ENCODE measurements at regions not wholly inside any gene's neighbourhood (a gene's known extent, or its start where the extent isn't known, plus 50 kb on each side); places are given as distances from the start of the nearest gene placed in this dataset.

DNA sequence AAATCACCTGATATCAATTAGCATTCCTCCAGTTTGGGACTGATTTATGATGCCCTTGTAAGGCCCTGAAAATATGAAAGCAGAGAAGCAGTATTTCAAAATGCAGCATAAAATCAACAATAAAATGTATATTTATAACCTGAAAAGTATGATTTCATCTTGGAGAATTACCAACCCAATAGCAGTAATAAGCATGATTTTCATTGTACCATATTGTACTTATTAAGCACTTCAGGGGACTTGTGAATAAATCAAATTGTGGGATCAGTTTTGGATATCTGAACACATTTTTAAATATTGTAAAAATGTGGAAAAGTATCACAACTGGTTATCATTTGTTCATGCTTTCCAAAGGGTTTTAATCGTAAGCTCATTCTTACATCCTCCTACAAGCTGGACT lies 250.8 kb downstream of the DMRT2 start:
- CTCF ChIA-PET: no interaction called here

DNA sequence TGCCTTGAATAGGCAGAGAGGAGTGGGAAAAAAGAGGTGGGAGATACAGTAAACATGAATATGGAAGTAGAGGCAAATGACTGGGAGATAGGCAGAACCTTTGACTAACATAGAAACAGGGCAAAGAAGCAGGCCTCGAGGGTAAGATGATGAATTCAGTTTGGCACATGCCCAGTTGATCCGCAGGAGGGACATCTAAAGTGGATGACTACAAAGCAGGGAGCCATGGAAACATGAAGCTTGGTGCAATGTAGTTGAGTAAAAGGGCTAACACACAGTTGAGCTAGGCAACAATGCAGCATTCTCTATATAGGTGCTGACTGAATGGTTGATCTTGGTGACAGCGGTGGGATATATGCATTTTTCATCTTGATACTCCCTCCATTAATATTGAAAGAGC lies 253.8 kb downstream of the DMRT2 start:
- DNase-seq: no peak
- H3K36me3 Mint-ChIP-seq: no peaks in the 10 kb centered on the region
- no peaks in the 10 kb centered on the region for H3K4me1 Mint-ChIP-seq
- no peaks in the 10 kb centered on the region for H3K9me3 Mint-ChIP-seq
- no peak overlapping the region for H3K4me3 Mint-ChIP-seq
- CTCF ChIA-PET: no interaction called here
- H3K27ac Mint-ChIP-seq: no peak overlapping the region
- H3K27me3 Mint-ChIP-seq: no peaks in the 10 kb centered on the region

More for the DNA sequence above, 250.8 kb downstream of the DMRT2 start:
- no peak overlapping the region for H3K27ac Mint-ChIP-seq
- no peaks in the 10 kb centered on the region for H3K36me3 Mint-ChIP-seq
- H3K4me1 Mint-ChIP-seq: no peaks in the 10 kb centered on the region
- no peak for DNase-seq
- H3K9me3 Mint-ChIP-seq: no peaks in the 10 kb centered on the region
- no peak overlapping the region for H3K4me3 Mint-ChIP-seq
- no peaks in the 10 kb centered on the region for H3K27me3 Mint-ChIP-seq

DNA sequence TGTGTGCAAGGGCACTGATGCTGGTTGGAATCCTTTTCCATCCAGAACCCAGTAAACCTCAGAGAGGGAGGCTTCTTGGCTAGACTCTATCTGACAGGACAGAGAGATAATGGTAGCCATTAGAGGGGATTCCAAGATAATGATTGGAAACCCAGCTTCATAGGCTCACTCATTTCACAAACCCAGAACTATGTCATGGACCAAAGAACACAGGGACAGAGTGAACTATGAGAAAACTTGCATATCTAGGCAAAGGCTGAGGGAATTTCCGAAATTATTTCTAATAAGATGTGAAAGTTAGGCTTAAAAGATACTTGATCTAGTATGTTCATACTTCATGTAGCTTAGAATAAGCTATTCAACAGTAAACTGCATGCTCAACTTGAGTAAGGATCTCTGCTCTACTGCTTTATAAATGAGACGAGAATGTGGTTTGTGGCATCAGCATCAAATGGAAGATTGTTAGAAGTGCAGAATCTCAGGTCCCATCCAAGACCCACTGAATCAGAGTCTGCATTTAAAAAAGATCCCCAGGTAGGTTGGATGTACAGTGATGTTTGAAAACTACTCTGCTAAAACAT lies 261.4 kb downstream of the DMRT2 start:
- CTCF ChIA-PET: no interaction called here

DNA sequence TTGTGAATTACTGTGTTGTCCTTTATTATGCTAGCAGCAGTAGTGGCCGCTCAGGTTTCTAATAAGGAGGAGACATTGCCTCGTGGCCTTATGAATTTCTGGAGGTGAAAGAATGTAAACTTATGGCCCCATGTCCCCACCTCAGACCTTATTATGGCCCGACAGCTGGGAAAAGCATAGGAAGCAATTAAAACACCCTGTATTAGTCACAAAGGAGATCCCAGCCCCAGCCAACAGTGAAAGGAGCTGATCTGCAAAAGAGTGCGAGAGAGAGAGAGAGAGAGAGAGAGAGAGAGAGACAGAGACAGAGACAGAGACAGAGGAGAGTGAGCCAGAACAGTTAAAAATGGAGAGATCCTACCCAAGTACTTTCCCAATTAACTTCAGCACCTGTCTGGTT lies 269.3 kb downstream of the DMRT2 start:
- Mint-ChIP-seq H3K4me1 (no peaks in the 10 kb centered on the region), H3K9me3 (peaks cover 6% of the 10 kb centered on the region), H3K36me3 (no peaks in the 10 kb centered on the region), H3K27ac (no peak overlapping the region), H3K4me3 (no peak overlapping the region), H3K27me3 (peaks cover 9% of the 10 kb centered on the region)
- CTCF ChIA-PET: no interaction called here
- no peak for DNase-seq

More for the DNA sequence above, 261.4 kb downstream of the DMRT2 start:
- no peak overlapping the region for H3K27ac Mint-ChIP-seq
- no peak for DNase-seq
- H3K9me3 Mint-ChIP-seq: peaks cover 6% of the 10 kb centered on the region
- H3K27me3 Mint-ChIP-seq: peaks cover 5% of the 10 kb centered on the region
- H3K36me3 Mint-ChIP-seq: no peaks in the 10 kb centered on the region
- no peak overlapping the region for H3K4me3 Mint-ChIP-seq
- H3K4me1 Mint-ChIP-seq: no peaks in the 10 kb centered on the region

DNA sequence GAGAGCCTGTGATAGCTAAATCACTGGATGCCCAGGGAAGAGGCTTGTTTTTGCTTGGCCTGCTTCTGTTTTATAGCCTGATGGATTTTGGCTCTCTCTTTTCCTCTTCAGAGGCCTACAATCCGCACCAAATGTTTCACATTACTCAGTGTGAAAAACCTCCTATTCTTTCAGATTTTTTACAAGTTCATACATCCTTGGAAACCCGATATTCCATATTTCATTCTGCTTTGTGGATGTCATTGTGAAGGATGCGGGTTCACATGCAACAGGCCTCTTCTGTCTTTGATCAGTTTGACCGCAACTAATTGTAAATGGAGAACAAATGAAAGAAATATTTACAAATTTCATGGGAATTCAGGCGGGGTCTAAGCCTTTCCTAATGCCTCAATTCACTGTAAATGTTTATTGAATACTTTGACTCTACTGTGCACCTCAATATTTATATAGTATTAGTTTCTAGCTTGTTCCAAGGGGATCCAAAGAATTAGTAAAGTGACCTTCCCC lies 269.9 kb downstream of the DMRT2 start:
- H3K4me1 Mint-ChIP-seq: no peaks in the 10 kb centered on the region
- no peak for DNase-seq
- H3K9me3 Mint-ChIP-seq: peaks cover 6% of the 10 kb centered on the region
- H3K4me3 Mint-ChIP-seq: no peak overlapping the region
- H3K36me3 Mint-ChIP-seq: no peaks in the 10 kb centered on the region
- H3K27ac Mint-ChIP-seq: no peak overlapping the region
- CTCF ChIA-PET: interaction anchor here (1.4 kb wide), 1 partner anchor 46 kb away, joined by 4 read pairs; no protein-coding TSS in a partner anchor
- peaks cover 9% of the 10 kb centered on the region for H3K27me3 Mint-ChIP-seq

DNA sequence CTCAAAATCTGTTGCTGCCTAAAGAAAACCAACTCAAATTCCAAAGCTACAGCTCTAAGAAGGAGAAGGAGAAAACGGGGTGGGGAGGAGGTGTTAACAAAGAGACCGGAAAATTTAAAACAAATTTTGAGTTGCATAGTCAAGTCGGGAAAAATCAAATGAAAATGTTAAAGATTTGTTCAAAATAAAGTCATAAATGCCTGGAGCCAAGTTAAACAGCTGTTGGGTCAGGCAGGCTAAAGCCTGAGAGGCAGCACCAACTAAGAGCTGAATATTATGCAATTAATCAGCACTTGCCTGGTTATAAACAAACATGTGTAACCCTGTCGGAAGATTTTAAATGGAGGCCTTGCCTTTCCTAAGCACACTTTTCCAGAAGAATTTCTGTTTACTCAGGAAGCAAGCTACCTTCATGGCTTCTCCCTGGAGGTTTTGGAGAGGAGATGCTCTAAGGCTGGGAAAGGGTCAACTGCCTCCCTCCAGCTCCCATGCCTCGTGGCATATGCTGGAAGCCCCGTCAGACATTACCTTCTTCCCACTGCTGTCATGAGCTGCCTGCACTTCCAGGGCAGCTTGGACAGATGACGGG lies 270.5 kb downstream of the DMRT2 start:
- H3K9me3 Mint-ChIP-seq: peaks cover 5% of the 10 kb centered on the region
- H3K4me1 Mint-ChIP-seq: no peaks in the 10 kb centered on the region
- DNase-seq: no peak
- H3K4me3 Mint-ChIP-seq: no peak overlapping the region
- no peak overlapping the region for H3K27ac Mint-ChIP-seq
- peaks cover 9% of the 10 kb centered on the region for H3K27me3 Mint-ChIP-seq
- CTCF ChIA-PET: interaction anchor here (1.4 kb wide), 1 partner anchor 46 kb away, joined by 4 read pairs; no protein-coding TSS in a partner anchor
- no peaks in the 10 kb centered on the region for H3K36me3 Mint-ChIP-seq

DNA sequence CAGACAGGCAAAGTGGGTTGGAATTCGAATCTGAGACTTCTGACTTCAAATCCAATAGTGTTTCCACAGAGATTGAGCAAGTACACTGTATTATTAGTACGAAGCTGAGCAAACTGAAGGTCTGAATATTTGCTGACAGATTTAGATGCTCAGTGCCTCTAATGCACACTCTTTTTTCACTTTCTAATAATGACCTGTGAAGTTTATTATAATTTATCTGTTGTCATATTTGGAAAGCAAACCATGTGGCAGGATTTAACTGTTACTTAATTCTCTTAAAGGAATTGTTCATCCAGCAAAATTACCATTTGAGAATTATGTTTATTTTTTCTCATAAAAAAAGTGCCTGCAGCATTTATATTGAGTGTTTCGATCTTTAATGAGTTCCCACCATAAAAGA lies 277.3 kb downstream of the DMRT2 start:
- Mint-ChIP-seq H3K27ac (no peak overlapping the region), H3K27me3 (peaks cover 9% of the 10 kb centered on the region), H3K4me1 (no peaks in the 10 kb centered on the region), H3K9me3 (no peaks in the 10 kb centered on the region), H3K36me3 (no peaks in the 10 kb centered on the region), H3K4me3 (no peak overlapping the region)
- CTCF ChIA-PET: no interaction called here
- no peak for DNase-seq

DNA sequence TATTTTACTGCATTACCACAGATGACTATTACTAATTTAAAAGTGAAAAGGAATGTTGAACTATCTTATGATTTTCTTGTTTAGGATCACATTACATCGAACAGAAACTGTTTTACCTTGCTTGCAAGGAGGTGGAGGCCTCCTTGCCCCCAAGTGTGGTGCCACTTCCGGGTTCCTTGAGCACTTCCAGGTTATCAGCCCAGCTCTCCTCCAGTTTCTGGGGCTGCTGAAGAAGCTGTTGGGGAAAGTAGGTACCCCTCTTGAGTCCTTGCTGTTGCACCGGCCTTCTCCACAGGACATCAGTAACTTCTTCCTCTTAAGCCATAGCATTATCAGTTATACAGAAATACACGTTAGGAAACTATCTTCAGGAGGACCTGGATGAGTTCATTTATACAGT lies 278.2 kb downstream of the DMRT2 start:
- Mint-ChIP-seq H3K9me3 (no peaks in the 10 kb centered on the region), H3K27me3 (peaks cover 4% of the 10 kb centered on the region), H3K36me3 (no peaks in the 10 kb centered on the region), H3K4me1 (no peaks in the 10 kb centered on the region), H3K4me3 (no peak overlapping the region), H3K27ac (no peak overlapping the region)
- CTCF ChIA-PET: no interaction called here
- no peak for DNase-seq

DNA sequence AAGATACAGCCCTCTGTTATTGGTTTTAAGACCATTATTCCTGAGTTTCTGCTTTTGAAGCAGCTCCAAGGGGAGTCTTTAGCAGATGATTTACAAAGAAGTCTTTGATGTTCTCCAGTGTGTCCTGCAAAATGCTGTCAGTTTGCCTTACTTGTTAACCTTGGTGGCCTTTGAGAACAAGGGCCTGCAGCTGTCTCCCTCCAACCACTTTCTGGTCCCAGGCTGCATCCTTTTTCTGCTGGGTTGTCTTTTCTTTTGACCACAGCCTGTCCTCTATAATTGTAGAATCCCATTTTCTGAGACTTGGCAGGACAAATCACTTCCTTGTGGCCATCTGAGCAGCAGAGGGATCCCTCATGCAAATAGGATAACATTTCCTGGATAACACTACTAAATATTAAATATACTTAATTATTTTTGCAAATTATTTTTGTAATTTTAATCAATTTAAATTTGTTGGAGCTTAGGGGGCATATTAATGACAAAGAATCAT lies 281.4 kb downstream of the DMRT2 start:
- Mint-ChIP-seq H3K27ac (no peak overlapping the region), H3K4me3 (no peak overlapping the region), H3K4me1 (no peaks in the 10 kb centered on the region), H3K9me3 (no peaks in the 10 kb centered on the region), H3K36me3 (no peaks in the 10 kb centered on the region), H3K27me3 (peaks cover 4% of the 10 kb centered on the region)
- no peak for DNase-seq
- CTCF ChIA-PET: no interaction called here

DNA sequence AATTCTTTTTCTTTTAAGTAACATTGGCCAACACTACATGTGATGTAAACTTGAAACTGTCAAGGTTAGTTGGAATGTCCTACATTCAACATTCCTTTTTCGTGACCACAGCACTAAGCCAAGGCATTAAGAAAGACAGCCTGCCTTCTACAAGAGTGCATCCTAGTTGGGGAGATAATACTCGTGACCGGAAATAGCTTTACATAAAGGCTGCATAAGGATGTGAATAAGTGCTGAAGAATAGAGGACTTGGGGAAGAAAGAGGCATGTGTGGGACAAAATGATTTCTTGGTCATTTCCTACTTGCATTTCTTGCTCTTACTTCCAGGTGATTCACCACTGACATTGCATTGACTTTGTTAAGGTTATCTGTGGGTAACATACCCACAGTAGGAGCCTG lies 282.0 kb downstream of the DMRT2 start:
- no peaks in the 10 kb centered on the region for H3K4me1 Mint-ChIP-seq
- peaks cover 4% of the 10 kb centered on the region for H3K27me3 Mint-ChIP-seq
- no peak for DNase-seq
- CTCF ChIA-PET: no interaction called here
- no peak overlapping the region for H3K4me3 Mint-ChIP-seq
- no peaks in the 10 kb centered on the region for H3K9me3 Mint-ChIP-seq
- no peak overlapping the region for H3K27ac Mint-ChIP-seq
- H3K36me3 Mint-ChIP-seq: no peaks in the 10 kb centered on the region

DNA sequence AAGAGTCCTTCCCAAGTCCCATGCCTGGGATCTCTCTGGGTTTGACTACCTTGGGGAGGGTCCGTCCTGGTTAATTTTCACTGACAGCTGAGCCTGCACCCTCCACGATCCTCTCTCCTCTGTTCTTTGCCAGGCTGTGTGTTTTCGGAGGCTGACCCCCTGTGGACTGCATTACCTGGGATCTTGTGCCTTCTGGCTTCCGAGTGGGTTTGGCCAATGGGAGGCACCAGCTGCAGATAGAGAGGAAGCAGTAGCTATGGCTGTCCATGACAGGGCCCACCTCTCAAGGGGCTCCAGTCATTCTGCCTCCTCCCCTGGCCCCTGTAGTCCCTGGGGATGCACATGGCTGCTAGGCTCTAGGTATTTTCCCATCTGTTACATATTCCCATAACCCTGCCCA lies 285.0 kb downstream of the DMRT2 start:
- Mint-ChIP-seq H3K36me3 (no peaks in the 10 kb centered on the region), H3K4me1 (peaks cover 2% of the 10 kb centered on the region), H3K4me3 (no peak overlapping the region), H3K27me3 (peaks cover 2% of the 10 kb centered on the region), H3K27ac (no peak overlapping the region), H3K9me3 (peaks cover under 1% of the 10 kb centered on the region)
- CTCF ChIA-PET: no interaction called here
- DNase-seq: no peak

DNA sequence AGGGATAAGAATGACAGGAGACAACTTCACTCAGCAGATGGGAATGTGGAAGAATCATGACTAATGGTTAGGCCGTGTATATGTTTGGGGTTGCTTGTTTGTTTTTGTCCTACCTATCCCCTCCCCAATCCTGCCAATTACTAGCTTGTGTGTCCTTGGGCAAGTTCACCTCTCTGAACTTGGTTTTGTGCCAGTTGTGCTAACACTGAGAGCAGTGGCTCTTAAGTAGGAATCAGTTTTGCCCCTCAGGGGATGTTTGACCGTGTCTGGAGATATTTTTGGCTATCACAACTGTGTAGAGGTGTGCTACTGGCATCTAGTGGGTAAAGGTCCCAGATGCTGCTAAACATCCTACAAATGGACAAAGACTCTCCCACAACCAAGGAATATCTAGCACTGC lies 287.0 kb downstream of the DMRT2 start:
- H3K36me3 Mint-ChIP-seq: no peaks in the 10 kb centered on the region
- no peak for DNase-seq
- H3K4me1 Mint-ChIP-seq: peaks cover 4% of the 10 kb centered on the region
- CTCF ChIA-PET: no interaction called here
- peaks cover 4% of the 10 kb centered on the region for H3K9me3 Mint-ChIP-seq
- H3K27me3 Mint-ChIP-seq: no peaks in the 10 kb centered on the region
- no peak overlapping the region for H3K27ac Mint-ChIP-seq
- H3K4me3 Mint-ChIP-seq: no peak overlapping the region

DNA sequence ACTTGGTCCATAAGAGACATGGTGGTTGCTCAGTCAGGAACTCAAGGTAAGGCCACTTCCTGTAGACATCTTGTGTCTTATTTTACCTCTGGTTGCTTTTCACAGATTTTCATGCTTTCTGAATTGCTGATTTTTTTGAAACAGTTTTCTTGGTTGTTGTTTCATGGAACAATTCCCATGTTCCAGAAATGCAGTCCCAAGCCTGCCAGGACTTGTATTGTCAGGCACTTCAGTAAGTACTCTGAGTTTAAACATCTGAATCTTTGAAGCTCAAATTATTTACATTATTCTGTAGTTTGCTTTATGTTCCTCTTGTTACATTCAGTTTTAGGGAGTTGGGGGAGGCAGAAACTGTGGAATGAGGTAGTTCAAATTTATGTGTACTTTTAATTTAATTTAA lies 290.2 kb downstream of the DMRT2 start:
- Mint-ChIP-seq H3K36me3 (no peaks in the 10 kb centered on the region), H3K9me3 (peaks cover 4% of the 10 kb centered on the region), H3K4me1 (peaks cover 4% of the 10 kb centered on the region), H3K27me3 (no peaks in the 10 kb centered on the region), H3K4me3 (no peak overlapping the region), H3K27ac (no peak overlapping the region)
- no peak for DNase-seq
- CTCF ChIA-PET: no interaction called here

DNA sequence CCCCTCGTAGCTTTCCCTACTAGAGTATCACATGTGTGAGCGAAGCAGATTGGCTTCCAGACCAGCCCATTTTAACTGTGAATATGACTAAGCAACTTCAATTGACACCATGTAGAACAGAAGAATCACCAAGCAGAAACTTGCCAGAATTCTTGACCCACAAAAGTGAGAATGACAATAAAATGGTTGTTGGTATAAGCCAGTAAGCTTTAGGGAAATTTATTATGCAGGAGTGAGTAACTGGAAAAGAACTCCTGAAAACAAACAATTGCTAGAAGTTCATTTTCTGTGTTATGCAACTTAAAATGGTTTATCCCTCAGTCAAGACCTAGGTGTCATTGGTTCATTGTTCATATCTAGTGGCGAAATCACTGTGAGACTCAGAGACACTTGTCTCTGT lies 303.1 kb downstream of the DMRT2 start:
- H3K27me3 Mint-ChIP-seq: peaks cover 12% of the 10 kb centered on the region
- H3K4me1 Mint-ChIP-seq: no peaks in the 10 kb centered on the region
- H3K27ac Mint-ChIP-seq: no peak overlapping the region
- no peak for DNase-seq
- H3K4me3 Mint-ChIP-seq: no peak overlapping the region
- CTCF ChIA-PET: no interaction called here
- H3K9me3 Mint-ChIP-seq: peaks cover 4% of the 10 kb centered on the region
- no peaks in the 10 kb centered on the region for H3K36me3 Mint-ChIP-seq

DNA sequence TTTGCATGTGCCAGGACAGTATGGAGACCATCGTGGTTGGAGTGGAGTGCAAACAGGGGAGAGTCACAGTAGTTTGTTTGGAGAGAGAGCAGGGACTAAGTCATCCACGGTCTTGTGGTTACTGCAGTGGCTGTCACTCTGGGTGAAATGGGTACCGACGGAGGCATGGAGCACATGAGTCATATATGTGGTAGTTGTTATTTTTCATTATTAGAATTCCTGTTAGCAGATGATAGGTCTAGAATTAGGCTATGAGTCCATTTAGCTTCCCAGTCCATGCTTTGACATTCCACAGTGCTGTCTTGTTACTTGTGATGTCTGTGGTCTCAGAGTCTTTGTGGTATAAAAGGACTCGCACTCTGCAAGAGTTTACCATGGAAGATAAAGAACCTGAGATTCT lies 303.9 kb downstream of the DMRT2 start:
- Mint-ChIP-seq H3K27me3 (peaks cover 12% of the 10 kb centered on the region), H3K4me3 (no peak overlapping the region), H3K27ac (no peak overlapping the region), H3K36me3 (no peaks in the 10 kb centered on the region), H3K9me3 (peaks cover 4% of the 10 kb centered on the region), H3K4me1 (no peaks in the 10 kb centered on the region)
- no peak for DNase-seq
- CTCF ChIA-PET: no interaction called here
